Breast epithelium (tissue), 4 donors: ENCODE measurements at regions not wholly inside any gene's neighbourhood (a gene's known extent, or its start where the extent isn't known, plus 50 kb on each side); places are given as distances from the start of the nearest gene placed in this dataset.

Experiments
- DNase-seq, 2 donors: peaks; one replicate each; pipeline ENCODE4 v3.0.0-alpha.2; 2019; ENCODE audit warnings: low spot score in 2 of 2
- H3K27ac ChIP-seq, 2 donors: fragments of 200-600 bp; sonication (generic) in 1 of 2; one replicate each; pipeline ENCODE4 v1.5.1; 2016 to 2019; ENCODE audit warnings: mild to moderate bottlenecking in 1 of 2
- H3K27me3 ChIP-seq, 2 donors: fragments of 200-600 bp; sonication (generic) in 1 of 2; one replicate each; pipeline versions ENCODE4 v1.5.1 to v1.6.0; 2017 to 2019; ENCODE audit warnings: control low read depth in 1 of 2, mild to moderate bottlenecking in 1 of 2
- H3K36me3 ChIP-seq: fragments of 200-600 bp; one replicate; pipeline ENCODE4 v1.5.1; 2019
- H3K4me1 ChIP-seq, 2 donors: fragments of 200-600 bp; sonication (generic); one replicate each; pipeline ENCODE4 v1.5.1; 2016 to 2019; ENCODE audit warnings: control low read depth in 1 of 2
- H3K4me3 ChIP-seq, 3 donors: fragments of 200-600 bp; sonication (generic); 1 replicate in 2 of 3; 2 replicates in 1 of 3; pipeline ENCODE4 v1.5.1; 2016 to 2019; ENCODE audit warnings: mild to moderate bottlenecking in 3 of 3, moderate library complexity in 2 of 3
- H3K9me3 ChIP-seq, 2 donors: fragments of 200-600 bp; sonication (generic) in 1 of 2; one replicate each; pipeline ENCODE4 v1.5.1; 2016 to 2019; ENCODE audit warnings: control low read depth in 1 of 2
- CTCF ChIP-seq, 3 donors: fragments of 450-650 bp; IDR thresholded peaks; one replicate each; pipeline ENCODE4 v1.5.1; 2016 to 2017; ENCODE audit warnings: antibody characterized with exemption in 3 of 3, mild to moderate bottlenecking in 3 of 3, moderate library complexity in 3 of 3
- POLR2A ChIP-seq: fragments of 450-650 bp; IDR thresholded peaks from one replicate; pipeline ENCODE4 v1.6.1; 2016; ENCODE audit warnings: antibody characterized with exemption, mild to moderate bottlenecking, moderate library complexity
- POLR2AphosphoS5 ChIP-seq, 3 donors: sonication (generic); formaldehyde crosslinking; IDR thresholded peaks; one replicate each; pipeline ENCODE4 v1.6.1; 2017; ENCODE audit warnings: antibody characterized with exemption in 3 of 3
- intact Hi-C: fragments of 100-400 bp; cut with DNase I; formaldehyde crosslinking; loops from one replicate; pipeline ENCODE4 v1.15.1; 2023; ENCODE audit warnings: low total_unique reads

- DNase-seq, result no peak
Measured at GRCh38 chr22:26958378-26958777, 301.0 kb downstream of the MIAT start.

GRCh38 chr22:26964642-26965041, 307.3 kb downstream of the MIAT start:
- H3K27me3 ChIP-seq, result no peaks in the 10 kb centered on the region
- TF ChIP-seq CTCF (IDR thresholded peaks at IDR 0.05), result no peak
- TF ChIP-seq POLR2AphosphoS5 (IDR thresholded peaks at IDR 0.05), result no peak
- TF ChIP-seq POLR2A, result no peak
- intact Hi-C loops, result no loop called here
- no peak overlapping the region for H3K27ac ChIP-seq
- no peak for DNase-seq
- no peaks in the 10 kb centered on the region for H3K36me3 ChIP-seq
- H3K4me1 ChIP-seq, result no peaks in the 10 kb centered on the region
- no peak overlapping the region for H3K4me3 ChIP-seq
- no peaks in the 10 kb centered on the region for H3K9me3 ChIP-seq

More at GRCh38 chr22:26958378-26958777, 301.0 kb downstream of the MIAT start:
- H3K36me3 ChIP-seq, result no peaks in the 10 kb centered on the region
- no peaks in the 10 kb centered on the region for H3K9me3 ChIP-seq
- intact Hi-C loops, result no loop called here
- H3K27ac ChIP-seq, result no peak overlapping the region
- H3K27me3 ChIP-seq, result no peaks in the 10 kb centered on the region
- H3K4me1 ChIP-seq, result no peaks in the 10 kb centered on the region
- no peak for TF ChIP-seq CTCF (IDR thresholded peaks at IDR 0.05)
- no peak for TF ChIP-seq POLR2AphosphoS5 (IDR thresholded peaks at IDR 0.05)
- TF ChIP-seq POLR2A, result no peak
- H3K4me3 ChIP-seq, result no peak overlapping the region

DNA sequence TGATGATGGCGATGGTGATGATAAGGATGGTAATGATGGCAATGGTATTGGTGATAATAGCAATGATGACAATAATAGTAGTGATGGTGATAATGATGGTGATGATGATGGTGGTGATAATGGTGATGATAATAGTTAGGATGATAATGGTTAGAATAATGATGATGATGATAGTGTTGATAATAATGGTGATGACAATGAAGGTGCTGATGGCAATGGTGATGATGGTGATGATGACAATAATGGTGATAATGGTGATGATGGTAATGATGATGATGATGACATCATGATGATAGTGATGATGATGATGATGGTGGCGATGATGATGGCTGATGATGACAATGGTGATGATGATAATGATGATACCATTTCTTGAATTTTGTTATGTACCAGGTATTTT, 309.9 kb downstream of the MIAT start:
- TF ChIP-seq CTCF (IDR thresholded peaks at IDR 0.05), result no peak
- no peak for DNase-seq
- no peaks in the 10 kb centered on the region for H3K9me3 ChIP-seq
- no peak overlapping the region for H3K4me3 ChIP-seq
- no peaks in the 10 kb centered on the region for H3K36me3 ChIP-seq
- no peaks in the 10 kb centered on the region for H3K27me3 ChIP-seq
- no peaks in the 10 kb centered on the region for H3K4me1 ChIP-seq
- intact Hi-C loops, result no loop called here
- no peak overlapping the region for H3K27ac ChIP-seq

GRCh38 chr22:26968859-26969523, 311.6 kb downstream of the MIAT start:
- Histone ChIP-seq H3K4me1 (no peaks in the 10 kb centered on the region), H3K27ac (no peak overlapping the region), H3K27me3 (no peaks in the 10 kb centered on the region), H3K36me3 (no peaks in the 10 kb centered on the region), H3K9me3 (no peaks in the 10 kb centered on the region), H3K4me3 (no peak overlapping the region)
- DNase-seq, result no peak
- intact Hi-C loops, result no loop called here
- TF ChIP-seq POLR2AphosphoS5 (IDR thresholded peaks at IDR 0.05) (no peak), CTCF (IDR thresholded peaks at IDR 0.05) (no peak)

DNA sequence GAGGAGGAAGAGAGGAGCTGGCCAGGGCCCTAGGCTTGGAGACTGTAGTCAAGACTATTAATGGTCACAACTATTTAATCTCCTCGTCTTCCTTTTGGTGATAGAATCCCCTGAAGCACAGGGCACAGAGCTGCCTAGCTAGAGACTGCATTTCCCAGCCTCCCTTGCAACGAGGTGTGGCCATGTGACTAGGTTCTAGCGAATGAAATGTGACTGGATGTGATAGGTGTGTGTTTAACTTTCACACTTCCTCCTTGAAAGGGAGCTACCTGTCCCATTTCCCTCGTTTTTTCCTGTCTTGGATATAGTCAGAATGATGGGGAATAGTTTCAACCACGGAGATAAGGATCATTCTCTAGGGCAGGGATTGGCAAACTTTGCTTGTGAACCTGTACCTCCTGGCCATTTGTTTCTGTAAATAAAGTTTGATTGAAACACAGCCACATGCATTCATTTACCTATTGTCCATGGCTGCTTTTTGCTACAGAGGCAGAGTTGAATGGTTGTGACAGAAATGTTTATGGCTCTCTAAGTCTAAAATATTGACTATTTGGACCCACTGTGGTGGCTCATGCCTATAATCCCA, 313.5 kb downstream of the MIAT start:
- Histone ChIP-seq H3K27me3 (no peaks in the 10 kb centered on the region), H3K4me3 (no peak overlapping the region), H3K4me1 (no peaks in the 10 kb centered on the region), H3K9me3 (no peaks in the 10 kb centered on the region), H3K36me3 (no peaks in the 10 kb centered on the region), H3K27ac (no peak overlapping the region)
- DNase-seq, result no peak
- intact Hi-C loops, result no loop called here
- TF ChIP-seq POLR2A (no peak), CTCF (IDR thresholded peaks at IDR 0.05) (no peak), POLR2AphosphoS5 (IDR thresholded peaks at IDR 0.05) (no peak)
